ENCODE measurements at regions not wholly inside any gene's neighbourhood (a gene's known extent, or its start where the extent isn't known, plus 50 kb on each side); places are given as distances from the start of the nearest gene placed in this dataset.
"Not testable (repeated sequence)": the region's sequence is repeated elsewhere in the genome, so short reads cannot be mapped to it uniquely, and the experiment has no call there.

DNA sequence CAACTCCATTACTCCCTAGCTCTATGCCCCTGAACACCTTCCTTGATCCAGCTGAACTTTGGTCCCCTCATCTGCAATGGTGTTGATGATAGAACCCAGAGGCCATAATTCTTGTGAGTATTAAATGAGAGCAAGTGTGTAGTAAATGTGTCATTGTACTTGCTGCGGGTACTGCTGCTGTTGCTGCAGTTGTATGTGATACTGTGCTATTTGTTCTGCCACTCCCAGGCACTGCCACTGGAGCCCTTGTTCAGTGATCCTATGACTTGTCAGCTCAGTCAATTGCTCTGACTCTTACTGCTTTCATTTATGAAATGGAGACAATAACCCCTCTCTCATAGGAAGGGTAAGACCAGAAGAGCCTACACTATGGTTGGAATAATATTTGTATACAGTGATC is 136.9 kb upstream of the PLGLB2 start:
- not testable (repeated sequence) for DNase-seq (ENCODE audit: low spot score)

DNA sequence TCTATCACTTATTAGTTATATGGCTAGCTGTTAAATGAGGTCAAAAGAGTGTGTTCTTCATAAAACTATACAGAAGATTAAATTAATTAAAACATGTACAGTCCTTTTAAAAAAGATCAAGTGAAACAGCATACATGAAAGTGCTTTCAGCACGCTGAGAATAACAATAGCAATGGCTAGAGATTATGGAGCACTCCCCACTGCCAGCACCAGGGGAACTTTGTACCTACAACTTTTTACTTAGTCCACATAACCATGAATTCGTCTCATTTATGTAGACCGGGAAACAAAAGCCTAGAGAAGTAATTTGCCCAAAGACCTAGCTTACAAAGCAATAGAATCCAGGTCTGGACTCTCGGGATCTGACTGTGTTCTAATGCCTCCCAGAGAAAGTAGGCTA is 136.5 kb upstream of the PLGLB2 start:
- not testable (repeated sequence) for DNase-seq (ENCODE audit: low spot score)

- DNase-seq (ENCODE audit: low spot score): not testable (repeated sequence)
Measured at GRCh38 chr2:87611956-87612355, 135.9 kb upstream of the PLGLB2 start.

DNA sequence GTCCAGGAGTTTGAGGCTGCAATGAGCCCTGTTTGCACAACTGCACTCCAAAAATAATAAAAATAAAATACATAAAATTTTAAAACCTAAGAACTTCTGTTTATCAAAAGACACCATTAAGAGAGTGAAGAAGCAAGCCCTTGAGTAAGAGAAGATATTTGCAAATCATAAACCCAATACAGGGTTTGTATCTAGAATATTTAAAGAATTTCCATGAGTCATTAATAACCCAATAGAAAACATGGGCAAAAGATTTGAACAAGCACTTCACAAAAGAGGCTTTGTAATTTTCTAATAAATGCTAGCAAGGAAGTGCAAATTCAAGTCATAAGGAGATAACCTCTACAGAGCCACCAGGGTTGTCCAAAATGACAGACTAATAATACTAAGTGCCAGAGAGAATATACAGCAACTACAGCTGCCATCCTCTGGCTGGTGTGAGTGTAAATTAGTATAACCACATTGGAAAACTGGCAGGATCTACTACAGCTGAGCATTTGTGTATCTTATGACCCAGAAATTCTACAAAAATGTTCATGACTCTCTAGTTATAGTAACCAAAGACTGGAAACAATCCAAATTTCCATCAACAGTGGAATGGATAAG is 133.0 kb upstream of the PLGLB2 start:
- not testable (repeated sequence) for DNase-seq (ENCODE audit: low spot score)

DNA sequence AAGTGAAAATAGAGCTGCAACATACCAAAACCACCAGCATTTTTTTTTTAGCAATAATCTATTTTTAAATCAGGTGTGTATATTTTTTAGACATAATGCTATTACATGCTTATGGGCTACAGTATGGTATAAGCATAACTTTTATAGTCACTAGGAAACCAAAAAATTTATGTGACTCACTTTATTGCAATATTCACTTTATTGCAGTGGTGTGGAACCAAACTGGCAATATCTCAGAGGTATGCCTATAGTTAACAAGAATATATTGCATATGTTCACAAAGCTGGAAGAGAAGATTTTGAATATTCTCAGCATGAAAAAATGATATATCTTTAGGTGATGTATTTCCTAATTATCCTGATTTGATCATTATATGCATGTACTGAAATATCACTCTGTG is 128.8 kb upstream of the PLGLB2 start:
- DNase-seq (ENCODE audit: low spot score): not testable (repeated sequence)

GRCh38 chr2:87621139-87621538 is 126.7 kb upstream of the PLGLB2 start:
- not testable (repeated sequence) for DNase-seq (ENCODE audit: low spot score)

DNA sequence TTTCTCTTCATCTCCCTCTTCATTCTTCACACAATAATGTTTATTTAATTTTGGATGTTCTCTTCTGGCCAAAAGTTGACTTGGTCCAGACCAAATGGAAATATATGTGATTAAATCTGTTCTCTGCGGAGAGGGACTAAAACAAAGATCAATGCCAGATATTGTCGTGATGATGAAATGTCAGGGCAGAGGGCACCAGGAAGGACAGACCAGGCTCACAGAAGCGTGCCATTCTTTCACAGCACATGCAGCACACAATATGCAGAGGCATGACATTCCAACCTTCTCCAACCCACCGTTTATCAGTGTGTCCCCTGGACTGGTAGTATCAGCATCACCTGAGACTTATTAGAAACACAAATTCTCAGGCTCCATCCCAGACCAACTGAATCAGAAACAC is 125.2 kb upstream of the PLGLB2 start:
- not testable (repeated sequence) for DNase-seq (ENCODE audit: low spot score)

GRCh38 chr2:87629491-87630458 is 118.1 kb upstream of the PLGLB2 start:
- not testable (repeated sequence) for DNase-seq (ENCODE audit: low spot score)

DNA sequence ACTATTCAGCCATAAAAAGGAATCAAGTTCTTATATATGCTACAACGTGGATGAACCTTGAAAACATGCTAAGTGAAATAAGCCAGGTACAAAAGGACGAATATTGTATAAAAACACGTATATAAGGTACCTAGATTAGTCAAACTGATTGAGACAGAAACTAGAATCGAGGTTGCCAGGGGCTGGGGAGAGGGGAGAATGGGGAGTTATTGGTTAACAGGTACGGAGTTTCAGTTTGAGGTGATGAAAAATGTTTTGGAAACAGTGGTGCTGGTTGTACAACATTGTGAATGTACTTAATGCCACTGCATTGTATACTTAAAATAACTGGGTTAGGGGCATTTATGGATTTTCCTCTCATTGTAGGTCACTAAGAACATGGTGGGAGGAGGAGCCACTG is 117.0 kb upstream of the PLGLB2 start:
- DNase-seq (ENCODE audit: low spot score): not testable (repeated sequence)

DNA sequence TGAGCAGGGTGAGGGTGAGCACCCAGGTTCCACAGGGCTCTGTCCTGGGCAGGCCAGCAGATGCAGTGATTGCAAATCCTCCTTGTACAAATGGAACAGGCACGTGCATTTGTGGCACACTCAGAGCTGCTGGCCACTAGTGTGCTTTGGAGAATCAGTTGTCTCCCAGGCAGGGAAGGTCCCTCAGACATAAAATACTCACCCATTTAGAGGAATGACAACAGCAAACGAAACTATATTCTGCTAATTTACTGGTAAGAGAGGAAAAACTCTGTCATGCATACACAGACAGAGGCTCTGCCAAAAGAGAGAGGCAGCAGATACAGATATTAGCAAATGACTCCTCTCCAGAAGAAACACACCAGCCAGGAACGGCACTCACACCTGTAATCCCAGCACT is 116.5 kb upstream of the PLGLB2 start:
- DNase-seq (ENCODE audit: low spot score): not testable (repeated sequence)

DNA sequence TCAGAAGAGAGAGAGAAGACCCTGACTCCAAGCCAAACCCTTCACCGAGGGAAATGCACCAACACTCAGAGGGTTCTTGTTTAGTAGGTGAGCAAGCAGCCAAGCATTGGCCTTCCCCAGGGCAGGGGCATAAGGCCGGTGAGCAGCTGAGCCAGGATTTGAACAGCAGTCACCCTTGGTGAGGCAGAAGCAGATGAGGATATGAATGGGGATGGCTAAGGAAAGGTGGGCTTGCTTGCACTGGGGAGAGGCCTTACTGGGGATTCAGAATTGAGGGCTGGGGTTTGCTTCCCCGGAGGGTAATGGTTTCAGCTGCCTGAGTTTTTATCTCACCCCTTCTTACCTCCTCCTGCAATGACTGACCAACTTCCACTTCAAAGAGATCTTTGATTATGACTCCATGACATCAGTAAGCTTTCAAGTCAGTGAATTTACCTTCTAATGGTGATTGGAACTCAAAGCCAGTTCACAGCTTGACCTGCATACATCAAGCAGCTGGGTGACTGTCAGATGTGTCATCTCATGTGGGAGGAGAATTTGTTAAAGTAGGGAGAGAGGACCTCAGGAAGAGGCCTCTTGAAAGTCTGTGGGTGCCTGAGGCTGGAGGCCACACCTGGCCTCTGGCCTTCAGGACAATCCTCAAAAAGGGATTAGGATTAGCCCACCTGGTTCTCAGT is 114.5 kb upstream of the PLGLB2 start:
- not testable (repeated sequence) for DNase-seq (ENCODE audit: low spot score)

DNA sequence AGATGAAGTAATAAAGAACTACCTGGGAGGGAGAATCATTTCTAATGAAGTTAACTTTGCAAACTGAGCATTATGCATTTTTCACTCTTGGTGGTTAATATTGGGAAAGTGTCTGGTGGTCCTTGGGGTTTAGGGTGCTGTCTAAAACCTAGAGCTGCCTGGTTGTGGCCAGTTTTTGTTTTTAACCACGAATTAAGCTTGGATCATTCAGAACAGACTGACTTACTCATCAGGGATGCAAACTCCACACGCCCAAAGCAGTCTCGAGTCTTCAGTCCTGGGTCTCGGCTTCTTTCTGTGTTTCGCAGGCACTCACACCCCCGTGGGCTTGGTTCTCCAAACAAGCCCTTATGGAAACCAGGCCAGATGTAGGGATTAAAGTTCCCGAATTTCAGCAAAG is 113.8 kb upstream of the PLGLB2 start:
- not testable (repeated sequence) for DNase-seq (ENCODE audit: low spot score)

DNA sequence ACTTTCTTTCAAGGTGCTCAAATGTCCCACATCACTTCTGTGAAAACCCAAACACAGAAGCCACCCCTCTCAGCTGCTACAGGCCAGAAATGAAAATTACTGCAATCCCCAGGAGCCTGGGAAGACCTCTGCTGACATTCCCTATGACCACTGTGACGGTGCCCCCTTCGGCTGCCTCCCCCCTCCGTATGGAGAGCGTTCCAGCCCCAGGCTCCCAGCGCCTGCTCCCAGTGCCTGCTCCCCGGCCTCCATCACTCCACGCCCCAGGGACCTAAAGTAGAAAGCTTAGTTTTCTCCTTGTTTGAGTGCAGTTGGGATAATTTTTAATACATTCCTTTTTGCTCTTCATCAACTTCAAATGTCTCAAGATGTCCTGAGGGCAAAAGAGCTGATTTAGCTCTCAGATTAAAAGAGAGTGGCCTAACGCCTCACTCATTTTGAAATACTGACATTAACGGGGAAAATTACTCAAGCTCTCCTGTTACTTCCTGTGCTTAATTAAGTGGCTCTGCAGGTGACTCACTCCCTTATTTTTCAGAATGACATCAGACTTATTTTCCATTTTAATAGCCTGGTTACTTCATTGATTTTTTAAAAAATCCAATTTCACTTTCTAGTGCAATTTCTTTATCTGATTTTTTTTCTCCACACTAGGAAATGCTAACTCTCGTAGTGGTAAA is 112.8 kb upstream of the PLGLB2 start:
- peak; percentile 9 for DNase-seq (ENCODE audit: low spot score)

DNA sequence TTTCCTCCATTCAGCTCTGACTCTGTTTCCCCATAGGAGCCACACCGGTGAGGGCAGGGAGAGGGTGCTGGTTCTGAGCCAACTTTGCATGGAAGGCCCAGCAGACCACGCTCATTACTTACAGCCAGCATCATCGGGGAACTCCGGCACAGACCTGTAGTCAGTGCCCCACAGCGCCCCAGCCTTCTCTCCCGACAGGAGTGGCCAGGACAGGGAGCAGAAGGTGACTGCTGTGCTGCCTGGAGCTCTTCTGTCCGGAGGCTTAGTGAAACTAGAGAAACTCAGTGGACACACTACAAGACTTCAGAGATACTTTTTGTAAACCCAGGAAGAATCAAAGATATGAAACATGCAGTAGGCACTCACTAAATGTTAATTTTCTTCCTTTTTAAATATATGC is 111.6 kb upstream of the PLGLB2 start:
- DNase-seq (ENCODE audit: low spot score): not testable (repeated sequence)

GRCh38 chr2:87636735-87637134 is 111.2 kb upstream of the PLGLB2 start:
- DNase-seq (ENCODE audit: low spot score): peak; percentile 0

GRCh38 chr2:87637249-87637990 is 110.5 kb upstream of the PLGLB2 start:
- DNase-seq (ENCODE audit: low spot score): peak; percentile 0

GRCh38 chr2:87638114-87638807 is 109.6 kb upstream of the PLGLB2 start:
- peak; percentile 0 for DNase-seq (ENCODE audit: low spot score)

- not testable (repeated sequence) for DNase-seq (ENCODE audit: low spot score)
Measured at GRCh38 chr2:87638872-87639271, 109.0 kb upstream of the PLGLB2 start.

- DNase-seq (ENCODE audit: low spot score): not testable (repeated sequence)
Measured at GRCh38 chr2:87639801-87640440, 108.0 kb upstream of the PLGLB2 start.

- not testable (repeated sequence) for DNase-seq (ENCODE audit: low spot score)
Measured at GRCh38 chr2:87640961-87641563, 106.8 kb upstream of the PLGLB2 start.

All from D341Med (cell line).